GM19438 (cell line): ENCODE measurements at regions not wholly inside any gene's neighbourhood (a gene's known extent, or its start where the extent isn't known, plus 50 kb on each side); places are given as distances from the start of the nearest gene placed in this dataset.

Experiments used
- ATAC-seq: cut with Tn5 transposase; IDR thresholded peaks from one replicate; pipeline ENCODE4 v1.9.1; 2021; ENCODE audit warnings: low read depth; ENCODE audit not compliant: unreplicated experiment

DNA sequence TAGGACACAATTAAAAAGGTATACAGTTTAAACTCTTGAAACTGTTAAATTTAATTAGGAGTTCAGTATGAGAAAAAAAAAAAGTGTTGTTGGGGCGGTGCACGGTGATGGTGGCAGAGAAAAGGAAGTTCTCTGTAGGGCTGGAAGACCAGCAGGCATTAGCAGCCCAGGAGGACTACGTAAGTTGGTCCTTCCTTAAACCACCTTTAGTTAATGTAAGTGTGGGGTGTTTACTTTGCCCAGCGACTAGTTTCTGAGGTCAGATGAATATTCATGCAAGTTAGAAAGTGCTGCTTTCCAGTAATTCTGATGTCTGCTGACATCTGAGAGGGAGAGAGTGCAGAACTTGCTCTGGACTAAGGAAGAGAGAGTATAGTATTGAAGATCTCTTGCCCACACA is 54.9 kb downstream of the NKX2-1 start:
- ATAC-seq, result no peak

DNA sequence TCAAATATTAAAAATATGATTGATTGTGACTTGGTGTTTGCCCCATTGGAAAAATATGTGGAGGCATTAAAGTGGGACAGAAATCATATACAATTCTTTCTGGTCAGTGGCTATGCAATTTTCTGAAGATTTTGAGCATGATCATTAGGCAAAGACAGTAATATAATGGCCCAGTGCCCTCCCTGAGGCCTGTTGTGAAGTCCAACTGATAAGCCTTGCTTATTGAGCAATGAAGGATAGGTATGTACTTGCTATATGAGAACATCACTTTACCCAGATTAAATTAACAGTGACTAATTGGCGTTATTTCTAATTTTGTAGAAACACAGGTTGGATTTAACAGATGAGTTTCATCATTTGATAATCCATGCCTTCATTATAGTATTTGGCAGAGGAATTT is 57.1 kb downstream of the NKX2-1 start:
- no peak for ATAC-seq

DNA sequence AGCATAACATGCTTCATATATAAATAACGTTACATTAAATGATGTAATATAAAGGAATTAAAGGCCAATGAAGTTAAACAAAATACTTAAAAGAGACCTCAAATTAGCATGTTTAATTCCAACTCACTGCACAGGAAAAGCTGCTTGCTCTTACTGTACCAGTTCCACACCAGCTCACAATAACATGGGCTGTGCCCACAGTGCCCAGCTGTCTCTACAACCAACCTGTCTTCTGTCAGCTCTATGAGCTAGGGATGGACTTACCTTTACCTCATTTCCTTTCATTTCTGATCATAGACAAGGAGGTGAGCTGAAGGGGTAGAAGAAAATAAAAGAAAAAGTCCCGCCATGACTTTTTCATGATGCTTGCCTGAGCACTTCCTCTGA is 64.8 kb downstream of the NKX2-1 start:
- ATAC-seq, result no peak

DNA sequence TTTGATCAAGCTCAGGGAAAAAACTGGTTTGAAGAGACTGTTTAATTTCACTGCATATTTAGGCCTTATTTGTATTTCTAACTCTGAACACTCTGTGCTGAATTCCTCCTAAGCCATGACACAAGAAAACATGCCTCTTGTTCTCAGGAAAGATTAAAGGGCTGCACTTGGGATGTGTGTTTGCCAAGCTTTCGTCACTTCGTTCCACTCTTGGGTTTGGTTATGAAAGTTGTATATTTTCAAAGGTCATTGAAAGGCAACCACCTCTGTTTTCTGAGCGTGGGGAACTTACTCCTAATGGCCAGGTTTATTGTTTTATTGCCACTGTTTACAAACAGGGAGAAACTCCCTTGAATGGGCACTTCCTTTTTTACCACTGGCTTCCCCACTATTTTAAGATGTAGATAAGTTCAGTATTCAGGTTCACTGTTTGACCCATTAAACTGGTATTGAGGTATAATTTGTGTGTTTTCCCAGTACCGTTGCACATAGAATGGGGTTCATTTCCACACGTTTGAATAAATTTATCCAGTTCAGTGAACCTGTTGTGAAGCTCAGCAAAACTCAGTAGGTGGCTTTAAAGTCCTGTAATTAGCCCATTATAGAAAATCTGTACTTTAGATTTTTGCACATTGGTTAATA is 65.3 kb downstream of the NKX2-1 start:
- no peak for ATAC-seq

DNA sequence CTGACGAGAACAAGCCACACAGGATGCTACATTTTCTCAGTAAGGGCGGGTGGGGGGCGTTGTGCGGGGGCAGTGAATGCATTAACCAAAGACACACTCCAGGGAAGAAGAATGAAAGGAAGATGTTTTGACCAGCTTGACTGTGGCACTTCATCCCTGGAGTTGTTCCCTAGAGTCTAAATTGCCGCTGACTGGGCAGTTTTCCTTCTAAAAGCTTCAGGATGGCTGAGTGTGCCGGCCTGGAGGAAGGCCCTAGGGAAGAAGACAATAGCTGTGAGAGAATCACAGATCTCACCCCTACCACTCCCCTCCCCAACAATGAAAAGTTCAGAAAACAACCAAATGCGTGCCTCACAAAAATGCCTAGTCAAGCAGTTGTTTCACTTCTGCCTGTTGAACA is 67.2 kb downstream of the NKX2-1 start:
- no peak for ATAC-seq

DNA sequence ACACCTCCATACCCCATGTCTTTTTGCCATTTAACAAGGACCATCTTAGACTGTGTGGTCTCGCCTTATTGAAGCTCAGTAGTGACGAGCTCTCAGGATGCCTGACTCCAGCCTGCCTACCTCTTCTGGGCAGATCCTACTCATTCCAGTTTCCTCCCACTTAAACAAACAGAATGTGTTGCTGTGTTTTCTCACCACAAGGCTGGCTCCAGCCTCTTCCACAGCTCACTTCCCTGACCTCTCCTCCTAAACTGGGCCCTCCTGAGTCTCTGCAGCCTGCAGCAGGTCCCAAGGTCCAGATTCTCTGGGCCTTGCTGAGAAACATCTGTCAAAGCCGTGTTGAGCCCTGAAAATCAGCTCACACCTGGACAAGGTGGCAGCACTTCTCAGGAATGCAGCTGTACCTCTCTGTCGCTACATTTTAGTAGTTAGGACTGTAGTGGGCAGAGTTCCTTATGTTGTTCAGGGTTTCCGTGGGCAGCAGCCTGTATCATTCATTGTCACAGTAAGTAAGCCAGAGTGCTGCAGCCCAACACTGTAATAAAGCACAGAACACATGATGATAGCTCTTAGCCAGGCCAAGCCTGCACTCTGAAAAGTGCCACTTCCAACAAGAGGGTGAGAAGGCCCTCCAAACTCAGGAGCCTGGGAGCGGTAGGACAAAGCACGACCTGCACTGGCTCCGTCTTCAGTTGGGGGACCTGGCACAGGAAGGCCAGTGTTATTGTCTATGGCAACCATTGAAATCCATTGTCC is 68.5 kb downstream of the NKX2-1 start:
- ATAC-seq, result no peak

DNA sequence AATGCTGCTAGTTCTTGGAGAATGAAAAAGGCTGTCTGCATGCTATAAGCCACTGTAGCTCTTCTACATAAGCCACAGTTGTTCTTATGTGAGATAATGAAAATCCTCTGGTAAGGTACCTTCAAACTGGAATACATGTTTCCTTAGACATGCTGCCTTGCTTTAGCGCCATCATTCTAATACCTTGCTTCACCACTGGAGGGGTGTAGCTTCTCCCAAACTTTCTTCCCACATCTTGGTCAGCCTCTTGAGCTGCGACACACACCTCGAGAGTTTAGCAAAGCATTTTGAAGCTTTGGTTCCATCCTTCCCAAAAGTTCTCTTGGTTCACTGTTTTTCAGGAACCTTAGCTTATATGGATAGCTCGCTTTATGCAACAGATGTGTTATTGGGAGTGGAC is 69.5 kb downstream of the NKX2-1 start:
- ATAC-seq, result no peak

DNA sequence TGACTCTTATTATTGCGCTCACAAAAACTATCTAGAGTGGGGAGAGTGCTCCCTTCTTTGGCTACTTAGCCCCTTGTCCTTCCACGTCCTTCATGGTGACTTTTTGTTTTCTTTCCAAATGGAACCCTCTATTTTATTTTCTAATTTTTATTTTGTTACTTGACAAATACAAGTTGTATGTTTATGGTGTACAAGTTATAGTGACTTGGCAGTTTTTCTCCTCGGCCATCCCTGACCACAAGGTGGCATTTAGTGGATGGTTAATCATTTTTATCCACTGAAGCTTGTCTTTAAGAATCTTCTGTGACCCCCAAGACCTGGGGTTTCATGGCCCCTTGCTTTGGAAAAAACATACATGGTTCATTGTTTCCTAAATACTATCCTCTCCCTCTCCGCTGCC is 70.1 kb downstream of the NKX2-1 start:
- no peak for ATAC-seq

DNA sequence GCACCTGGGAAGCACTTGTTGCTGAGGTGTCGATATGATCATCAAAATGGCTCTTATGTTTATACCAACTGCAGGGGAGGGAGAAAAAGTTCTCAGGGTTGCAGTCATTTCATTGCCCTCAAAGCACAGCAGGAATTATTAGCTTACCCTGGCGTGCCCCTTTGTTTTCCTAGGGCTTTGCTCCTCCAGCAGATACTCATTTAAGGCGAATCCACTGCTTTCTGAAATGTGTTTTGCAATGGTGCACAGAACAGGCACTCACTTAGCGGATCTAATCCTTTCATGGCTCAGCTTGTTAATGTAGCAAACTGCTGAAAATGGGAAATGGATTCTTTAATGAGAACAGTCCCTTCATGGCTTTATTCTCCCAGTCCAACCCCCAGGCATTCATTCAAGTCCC is 76.7 kb downstream of the NKX2-1 start:
- no peak for ATAC-seq

DNA sequence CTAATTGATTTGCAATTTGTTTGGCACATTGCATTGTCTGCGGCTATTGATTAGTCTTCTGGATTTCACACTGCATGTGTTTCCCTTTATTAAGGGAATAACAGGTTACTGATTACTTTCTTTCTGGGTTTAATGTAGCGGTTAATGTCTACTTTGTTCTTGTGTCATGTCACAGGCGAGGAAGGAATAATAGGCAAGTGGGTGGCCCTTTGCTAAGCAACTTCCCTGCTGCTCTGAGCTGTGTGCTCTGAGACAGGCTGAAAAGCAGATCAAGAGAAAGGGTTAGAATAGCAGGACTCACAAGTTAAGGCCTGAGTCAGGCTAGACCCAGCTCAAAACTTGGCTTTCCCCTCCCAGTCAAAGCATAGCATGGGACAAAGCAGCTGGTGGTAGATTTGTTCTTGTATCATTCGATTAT is 77.2 kb downstream of the NKX2-1 start:
- ATAC-seq, result no peak

DNA sequence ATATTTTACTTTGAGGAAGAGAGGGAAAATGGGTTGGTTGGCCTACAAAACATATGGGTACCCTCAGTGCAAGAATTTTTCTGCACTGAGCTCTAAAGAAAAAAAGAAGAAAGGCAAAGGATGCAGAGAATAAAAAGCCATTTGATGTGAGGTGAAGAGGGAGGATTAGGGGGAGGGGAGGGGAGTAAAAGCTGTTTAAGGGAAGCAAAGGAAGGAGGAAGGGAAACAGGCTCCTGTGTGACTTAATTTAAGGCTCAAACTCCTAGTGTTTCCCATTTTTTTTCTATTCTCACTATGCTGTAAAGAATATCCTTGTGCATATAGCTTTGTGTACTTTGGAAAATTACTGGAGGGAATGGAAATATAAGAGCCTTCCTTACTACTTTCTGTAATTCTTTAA is 78.7 kb downstream of the NKX2-1 start:
- no peak for ATAC-seq

DNA sequence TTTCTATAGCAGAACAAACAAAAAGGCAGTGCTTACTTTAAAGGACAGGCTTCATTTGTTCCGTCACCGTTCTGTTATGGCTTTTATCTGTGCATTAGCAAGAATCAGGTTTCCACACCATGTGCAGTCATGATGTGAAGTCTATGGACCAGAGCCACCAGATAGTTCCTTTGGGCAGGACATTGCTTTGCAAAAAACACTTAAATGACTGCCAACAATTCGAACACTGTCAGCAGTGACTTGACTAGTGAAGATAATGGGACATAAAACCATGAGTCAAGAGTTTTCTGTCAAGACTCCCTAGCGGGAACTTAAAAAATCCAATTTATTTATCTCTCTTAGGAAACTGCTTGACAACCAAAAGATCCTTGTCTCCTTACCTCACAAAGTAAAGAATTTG is 80.3 kb downstream of the NKX2-1 start:
- ATAC-seq, result no peak

DNA sequence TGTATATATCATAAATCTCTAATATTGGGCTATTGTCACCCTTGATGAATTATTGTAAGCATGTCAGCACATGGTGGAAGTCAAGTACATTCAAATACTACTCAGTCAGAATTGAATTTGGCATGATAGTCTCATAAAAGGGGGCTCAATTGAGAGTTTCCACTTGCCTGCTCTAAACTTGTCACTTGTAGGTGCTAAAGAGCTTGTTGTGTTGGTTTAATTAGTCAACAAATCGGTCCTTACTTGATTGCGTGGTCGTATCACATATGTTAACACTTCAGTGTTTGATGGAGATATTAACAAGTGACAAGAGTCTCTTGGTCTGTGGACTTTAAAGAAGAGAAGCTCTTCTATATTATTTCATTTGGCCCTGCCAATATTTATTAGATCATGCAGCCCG is 81.1 kb downstream of the NKX2-1 start:
- ATAC-seq, result no peak

DNA sequence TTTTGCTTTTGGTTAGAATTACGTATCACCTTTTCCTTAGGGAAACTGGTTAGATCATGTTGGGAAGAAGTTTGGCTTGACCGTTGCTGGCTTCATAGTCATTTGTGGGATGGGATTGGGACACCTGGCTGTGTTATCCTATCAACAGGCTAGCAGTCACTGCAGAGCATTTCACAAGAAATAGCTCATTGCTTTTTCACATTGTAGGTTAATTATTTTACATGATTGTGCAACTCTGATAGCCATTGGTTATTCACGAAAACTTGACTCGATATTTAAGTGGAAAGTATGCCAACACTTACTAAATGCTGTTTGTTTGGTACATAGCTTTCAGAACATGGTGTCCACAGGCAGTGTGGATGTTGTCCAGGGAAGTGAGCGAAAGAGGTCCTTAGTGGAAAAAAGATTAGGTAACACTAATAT is 89.4 kb downstream of the NKX2-1 start:
- no peak for ATAC-seq

DNA sequence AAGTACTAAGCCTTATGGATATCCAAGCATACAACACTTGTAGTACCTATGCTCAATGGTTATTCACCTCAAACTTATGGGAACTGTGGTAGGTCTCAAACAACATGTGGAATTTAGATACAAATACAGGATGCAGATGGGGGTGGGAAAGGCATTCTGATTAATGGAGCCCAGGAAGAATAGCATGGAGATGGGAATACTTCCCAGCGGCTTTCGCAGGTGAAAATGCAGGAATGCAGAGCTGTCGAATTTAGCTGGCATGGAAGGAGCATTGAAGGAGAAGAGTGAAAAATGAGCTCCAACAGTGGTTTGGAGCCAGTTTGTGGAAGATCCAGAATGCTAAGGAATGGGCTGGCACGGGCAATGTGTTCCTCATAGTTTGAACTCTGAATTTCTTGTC is 89.9 kb downstream of the NKX2-1 start:
- ATAC-seq, result no peak

DNA sequence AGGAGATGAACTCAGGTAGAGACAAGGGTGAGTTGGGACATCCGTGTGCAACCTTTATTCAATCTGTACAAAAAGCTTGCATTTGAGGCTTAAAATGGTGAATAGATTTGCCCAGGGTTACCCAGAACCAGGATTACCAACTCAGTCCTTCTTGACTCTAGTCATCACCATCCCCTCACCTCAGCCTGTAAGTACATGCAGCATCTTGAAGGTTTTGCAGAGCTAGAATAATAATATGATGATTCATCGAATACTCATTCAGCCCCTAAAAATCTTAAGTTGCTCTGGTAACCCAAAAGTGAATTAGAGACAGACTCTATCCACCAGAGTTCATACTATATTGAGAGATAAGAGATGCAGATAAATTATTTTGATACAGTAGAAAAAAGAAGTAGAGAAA is 90.3 kb downstream of the NKX2-1 start:
- ATAC-seq, result no peak

DNA sequence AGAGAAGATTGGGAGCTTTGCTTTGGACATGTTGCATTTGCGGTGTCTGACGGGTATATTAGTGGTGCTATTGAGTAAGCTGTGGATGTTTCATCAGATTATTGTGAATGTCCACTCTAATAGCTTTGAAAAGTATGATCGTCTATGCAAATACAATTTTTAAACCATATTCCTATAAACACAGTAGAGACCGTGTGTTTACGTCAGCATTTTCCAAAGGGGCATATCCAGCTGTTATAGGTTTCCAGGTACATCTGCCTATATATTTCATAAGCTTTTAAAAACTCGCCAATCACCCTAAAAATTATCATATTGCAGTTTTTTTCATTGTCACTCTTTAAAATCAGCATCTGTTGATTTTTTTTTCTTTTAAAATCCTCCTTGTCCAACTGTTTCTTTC is 91.7 kb downstream of the NKX2-1 start:
- ATAC-seq, result no peak

DNA sequence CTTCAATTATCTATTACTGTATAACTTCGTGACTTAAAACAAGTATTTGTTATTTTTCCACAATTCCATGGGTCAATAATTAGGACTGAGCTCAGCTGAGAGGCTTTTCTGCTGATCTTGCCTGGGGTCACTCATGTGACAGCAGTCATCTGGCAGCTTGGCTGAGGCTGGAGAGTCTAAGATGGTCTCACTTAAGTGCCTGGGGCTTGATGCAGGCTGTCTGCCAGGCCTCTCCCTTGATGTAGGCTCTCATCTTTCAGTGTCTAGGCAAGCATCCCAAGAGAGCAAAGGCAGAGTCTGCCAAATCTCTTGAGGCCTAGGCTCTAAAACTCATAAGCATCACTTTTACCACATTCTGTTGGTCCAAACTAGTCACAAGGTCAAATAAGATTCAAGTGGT is 93.2 kb downstream of the NKX2-1 start:
- ATAC-seq, result no peak

DNA sequence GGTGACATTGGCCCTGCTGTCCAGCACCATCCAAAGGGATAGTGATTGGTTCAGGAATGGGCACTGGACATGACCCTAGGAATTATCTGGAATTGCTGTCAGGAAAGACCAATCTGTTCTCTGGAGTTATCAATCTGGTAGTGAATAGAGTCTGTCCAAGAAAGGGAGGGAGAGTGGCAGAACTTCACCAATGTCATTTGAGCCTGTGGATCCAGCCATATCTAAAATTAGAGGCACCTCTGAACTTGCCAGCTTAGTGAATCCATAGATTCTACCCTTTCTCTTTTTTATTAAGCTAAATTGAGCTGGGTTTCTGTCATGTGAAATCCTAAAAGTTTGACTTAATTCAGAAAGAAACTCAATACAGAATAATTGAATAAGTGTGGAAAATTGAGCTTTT is 93.9 kb downstream of the NKX2-1 start:
- no peak for ATAC-seq

DNA sequence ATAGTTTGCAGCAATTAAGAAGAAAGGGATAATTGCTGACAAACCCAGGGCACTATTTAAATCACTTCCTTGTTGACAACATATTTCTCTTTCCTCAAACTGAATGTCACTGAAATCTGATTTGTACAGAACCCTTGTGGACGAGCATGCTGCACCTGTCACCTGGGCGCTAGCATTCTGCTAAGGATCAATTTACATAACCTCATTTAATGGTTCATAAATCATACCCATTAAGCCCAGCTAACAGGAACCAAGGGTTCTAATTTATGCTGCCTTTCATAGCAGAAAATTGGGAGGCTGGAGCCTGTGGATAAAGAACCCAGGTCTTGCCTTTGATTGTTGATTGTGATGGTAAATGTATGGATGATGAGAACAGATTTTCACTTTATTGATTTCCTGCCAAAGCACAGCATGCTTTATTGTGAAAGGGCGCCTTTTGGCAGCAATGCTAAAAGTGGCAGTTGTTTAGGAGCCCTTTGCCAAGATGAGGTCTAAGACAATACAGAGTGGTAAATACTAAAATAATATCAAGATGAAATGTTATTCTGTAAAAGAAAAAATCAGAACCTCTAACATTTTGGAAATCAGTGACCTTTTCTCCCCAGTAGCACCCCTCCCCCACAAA is 95.4 kb downstream of the NKX2-1 start:
- no peak for ATAC-seq

DNA sequence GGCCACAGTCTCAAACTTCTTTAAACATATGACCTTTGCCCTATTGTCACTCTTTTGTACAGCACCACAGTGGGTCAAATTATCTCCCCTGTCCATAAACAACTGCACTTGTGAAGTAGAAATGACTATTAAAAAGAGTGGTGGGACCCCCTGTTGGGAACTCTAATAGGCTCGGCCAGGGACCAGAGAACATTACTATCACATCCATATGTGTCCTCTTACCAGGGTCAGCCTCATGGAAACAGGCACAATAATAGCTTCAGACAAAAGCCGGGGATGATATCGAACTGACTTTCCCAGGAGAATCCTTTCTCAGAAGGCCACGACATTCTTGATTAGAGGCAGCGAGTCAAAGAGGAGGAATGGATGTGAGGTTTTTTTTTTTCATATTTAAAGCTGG is 96.6 kb downstream of the NKX2-1 start:
- no peak for ATAC-seq

DNA sequence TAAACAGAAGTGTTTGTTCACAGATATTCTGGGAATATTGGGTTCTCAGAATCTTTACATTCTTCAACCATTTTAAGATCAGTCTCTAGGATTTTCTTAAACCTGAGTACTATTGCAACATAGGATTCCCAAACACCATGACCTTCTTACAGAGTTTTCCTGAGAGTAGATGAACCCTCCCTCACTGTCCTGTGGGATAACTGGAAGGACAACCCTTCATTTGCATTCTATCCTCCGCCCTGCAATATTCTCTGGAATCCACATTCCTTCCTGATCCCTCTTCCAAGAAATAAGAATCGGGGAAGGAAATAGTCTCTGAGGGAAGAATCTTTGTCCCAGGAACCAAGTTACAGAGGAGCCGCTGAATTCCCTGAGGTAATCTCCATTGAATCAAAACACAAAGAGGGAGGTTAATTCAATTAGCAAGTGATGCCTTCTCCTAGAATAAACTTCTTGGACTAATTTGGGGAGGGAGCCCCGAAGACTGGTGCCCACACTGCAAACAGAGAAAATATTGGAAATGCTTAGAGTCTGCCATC is 99.8 kb upstream of the MBIP start:
- ATAC-seq, result no peak
